Pancreas (tissue), 10 donors: ENCODE measurements at regions not wholly inside any gene's neighbourhood (a gene's known extent, or its start where the extent isn't known, plus 50 kb on each side); places are given as distances from the start of the nearest gene placed in this dataset.
A peak's percentile ranks its signal among the peaks of the same experiment; 100 is the strongest.

Experiments used
- ATAC-seq, 4 donors: fragments of 200-7000 bp; cut with Tn5 transposase; one replicate each; pipeline versions ENCODE4 v1.8.0 to v1.9.1; 2020; ENCODE audit warnings: mild to moderate bottlenecking in 4 of 4, moderate library complexity in 4 of 4
- DNase-seq, 6 donors: peaks; one replicate each; pipeline ENCODE4 v3.0.0-alpha.2; 2020
- FAIRE-seq: peaks from 2 replicates; lab custom pipeline; 2012; peaks lifted over from hg19 to GRCh38; lab: Jason Lieb, UNC
- H3K27ac ChIP-seq, 4 donors: fragments of 200-600 bp; sonication (generic); 1 replicate in 3 of 4; 2 replicates in 1 of 4; pipeline versions ENCODE4 v1.5.0 to v1.8.0; 2020
- H3K27me3 ChIP-seq, 4 donors: fragments of 200-600 bp; one replicate each; pipeline ENCODE4 v1.8.0; 2021
- H3K36me3 ChIP-seq, 3 donors: fragments of 200-600 bp; sonication (generic) in 1 of 3; one replicate each; pipeline versions ENCODE4 v1.5.0 to v1.8.0; 2020 to 2021
- H3K4me1 ChIP-seq, 3 donors: fragments of 200-600 bp; one replicate each; pipeline ENCODE4 v1.8.0; 2021
- H3K4me3 ChIP-seq, 4 donors: fragments of 200-600 bp; sonication (generic) in 2 of 4; one replicate each; pipeline versions ENCODE4 v1.5.0 to v1.8.0; 2020 to 2021
- H3K9me3 ChIP-seq, 4 donors: fragments of 200-600 bp; one replicate each; pipeline ENCODE4 v1.8.0; 2021
- WGBS, 2 donors: extraction: QIAGEN DNeasy Blood & Tissue Kit; methylation state at CpG; one replicate each; pipeline ENCODE4 v1.1.7; 2013; 5-methylcytosine and 5-hydroxymethylcytosine counted together
- intact Hi-C, 3 donors: fragments of 100-400 bp; cut with DNase I; formaldehyde crosslinking; loops; one replicate each; pipeline versions ENCODE4 v1.11.1 to v1.14.2; 2022
- TF ChIP-seq, protein P1 (sequence below), 4 donors: fragments of 200-600 bp; sonication (generic) in 3 of 4; IDR thresholded peaks; one replicate each; pipeline versions ENCODE4 v1.5.0 to v1.8.0; 2021; ENCODE audit warnings: antibody characterized with exemption in 4 of 4
- donor health status: healthy with polysubstance abuse.
- donor health status: DM: no; HTN: no; CAD: no; lungs with moderate emphysema.
- donor health status: DM: no; HTN: no; CAD: no.
- donor health status: control.
- donor health status: control.
- donor health status: Bipolar disorder and iron deficiency.
- donor health status: DM: yes; HTN: yes; CAD: no.
- donor health status: DM: no; HTN: no; CAD: no.
- donor health status: DM: no; HTN: no; CAD: no.
- donor health status: DM: yes; HTN: yes; CAD: no.

DNA sequence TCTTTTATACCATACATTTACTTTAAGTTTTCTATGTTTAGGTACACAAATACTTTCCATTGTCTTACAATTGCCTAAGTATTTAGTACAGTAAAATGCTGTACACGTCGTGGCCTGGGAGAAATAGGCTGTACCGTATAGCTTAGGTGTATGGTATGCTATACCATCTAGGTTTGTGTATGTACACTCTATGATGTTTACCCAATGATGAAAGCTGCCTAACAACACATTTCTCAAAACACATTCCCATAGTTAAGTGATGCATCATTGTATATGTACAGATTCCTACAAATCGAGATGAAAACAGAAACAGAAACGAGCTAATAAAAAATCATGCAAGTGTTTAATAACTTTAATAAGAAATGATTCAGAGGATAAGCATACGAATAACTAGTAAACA lies 51.6 kb downstream of the SPANXA2 start:
- Histone ChIP-seq H3K9me3 (no peaks in the 10 kb centered on the region), H3K4me3 (no peak overlapping the region), H3K27me3 (peaks cover 0 to 5% (median 0%) of the 10 kb centered on the region in 4 donors), H3K4me1 (no peaks in the 10 kb centered on the region), H3K36me3 (no peaks in the 10 kb centered on the region), H3K27ac (no peak overlapping the region)
- DNase-seq (no peak), FAIRE-seq (no peak), ATAC-seq (no peak)
- TF ChIP-seq, protein P1, sequence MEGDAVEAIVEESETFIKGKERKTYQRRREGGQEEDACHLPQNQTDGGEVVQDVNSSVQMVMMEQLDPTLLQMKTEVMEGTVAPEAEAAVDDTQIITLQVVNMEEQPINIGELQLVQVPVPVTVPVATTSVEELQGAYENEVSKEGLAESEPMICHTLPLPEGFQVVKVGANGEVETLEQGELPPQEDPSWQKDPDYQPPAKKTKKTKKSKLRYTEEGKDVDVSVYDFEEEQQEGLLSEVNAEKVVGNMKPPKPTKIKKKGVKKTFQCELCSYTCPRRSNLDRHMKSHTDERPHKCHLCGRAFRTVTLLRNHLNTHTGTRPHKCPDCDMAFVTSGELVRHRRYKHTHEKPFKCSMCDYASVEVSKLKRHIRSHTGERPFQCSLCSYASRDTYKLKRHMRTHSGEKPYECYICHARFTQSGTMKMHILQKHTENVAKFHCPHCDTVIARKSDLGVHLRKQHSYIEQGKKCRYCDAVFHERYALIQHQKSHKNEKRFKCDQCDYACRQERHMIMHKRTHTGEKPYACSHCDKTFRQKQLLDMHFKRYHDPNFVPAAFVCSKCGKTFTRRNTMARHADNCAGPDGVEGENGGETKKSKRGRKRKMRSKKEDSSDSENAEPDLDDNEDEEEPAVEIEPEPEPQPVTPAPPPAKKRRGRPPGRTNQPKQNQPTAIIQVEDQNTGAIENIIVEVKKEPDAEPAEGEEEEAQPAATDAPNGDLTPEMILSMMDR (IDR thresholded peaks at IDR 0.05): no peak
- intact Hi-C loops: no loop called here
- 79 to 81% methylated on average over 6 of the region's 6 CpGs for WGBS, 2 donors

DNA sequence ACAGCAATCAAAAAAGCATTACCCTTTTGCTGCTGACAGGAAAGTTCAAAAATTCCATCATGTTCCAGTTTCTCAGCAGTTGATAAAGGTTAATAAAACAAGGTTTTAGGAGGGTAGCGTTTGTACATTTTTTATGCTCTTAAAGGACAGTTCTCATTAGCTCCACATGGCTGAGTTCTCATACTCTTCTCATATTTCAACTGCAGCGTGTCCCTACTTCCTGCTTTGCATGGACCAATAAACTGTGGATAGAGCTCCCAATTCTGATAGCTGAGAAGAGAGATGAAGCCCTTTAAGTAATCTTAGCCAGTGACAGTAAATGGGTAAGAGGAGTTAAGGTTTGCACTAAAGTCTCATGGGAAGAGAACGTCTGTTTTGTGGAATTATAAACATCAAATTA lies 53.5 kb downstream of the SPANXA2 start:
- Histone ChIP-seq H3K4me3 (no peak overlapping the region), H3K4me1 (no peaks in the 10 kb centered on the region), H3K9me3 (no peaks in the 10 kb centered on the region), H3K27ac (no peak overlapping the region), H3K27me3 (peaks cover 0 to 5% (median 0%) of the 10 kb centered on the region in 4 donors), H3K36me3 (no peaks in the 10 kb centered on the region)
- intact Hi-C loops: no loop called here
- ATAC-seq (peak in 3 of 4 donors; percentile 35 to 55 (median 55)), DNase-seq (no peak), FAIRE-seq (no peak)
- TF ChIP-seq, protein P1 (IDR thresholded peaks at IDR 0.05): no peak
- 6 to 7% methylated on average over 3 of the region's 3 CpGs for WGBS, 2 donors
